Stimulated activated naive CD8-positive, alpha-beta T cell treated with anti-CD3 and anti-CD28 coated beads, Interleukin-15, Interleukin-2, amounts not matched to agents 100 U/mL and 50 U/mL, for 24 hours (primary cell): ENCODE measurements at regions not wholly inside any gene's neighbourhood (a gene's known extent, or its start where the extent isn't known, plus 50 kb on each side); places are given as distances from the start of the nearest gene placed in this dataset.
A peak's percentile ranks its signal among the peaks of the same experiment; 100 is the strongest.
"Not testable (repeated sequence)": the region's sequence is repeated elsewhere in the genome, so short reads cannot be mapped to it uniquely, and the experiment has no call there.

ENCODE experiments used
- ATAC-seq: fragments of 150-1000 bp; cut with Tn5 transposase; one replicate; pipeline ENCODE4 v1.10.0; 2021
- DNase-seq: peaks from one replicate; pipeline ENCODE4 v3.0.0; 2021

DNA sequence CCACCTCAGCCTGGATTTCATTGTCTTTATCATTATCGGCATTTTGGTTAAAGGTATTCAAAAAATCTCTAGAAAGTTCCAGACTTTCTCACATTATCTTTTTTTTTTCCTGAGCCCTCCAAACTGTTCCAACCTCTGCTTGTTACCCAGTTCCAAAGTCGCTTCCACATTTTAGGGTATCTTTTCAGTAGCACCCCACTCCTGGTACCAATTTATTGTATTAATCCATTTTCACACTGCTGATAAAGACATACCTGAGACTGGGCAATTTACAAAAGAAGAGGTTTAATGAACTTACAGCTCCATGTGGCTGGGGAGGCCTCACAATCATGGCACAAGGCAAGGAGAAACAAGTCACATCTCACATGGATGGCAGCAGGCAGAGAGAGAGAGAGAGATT, 145.5 kb upstream of the SSTR1 start:
- not testable (repeated sequence) for DNase-seq, ATAC-seq

DNA sequence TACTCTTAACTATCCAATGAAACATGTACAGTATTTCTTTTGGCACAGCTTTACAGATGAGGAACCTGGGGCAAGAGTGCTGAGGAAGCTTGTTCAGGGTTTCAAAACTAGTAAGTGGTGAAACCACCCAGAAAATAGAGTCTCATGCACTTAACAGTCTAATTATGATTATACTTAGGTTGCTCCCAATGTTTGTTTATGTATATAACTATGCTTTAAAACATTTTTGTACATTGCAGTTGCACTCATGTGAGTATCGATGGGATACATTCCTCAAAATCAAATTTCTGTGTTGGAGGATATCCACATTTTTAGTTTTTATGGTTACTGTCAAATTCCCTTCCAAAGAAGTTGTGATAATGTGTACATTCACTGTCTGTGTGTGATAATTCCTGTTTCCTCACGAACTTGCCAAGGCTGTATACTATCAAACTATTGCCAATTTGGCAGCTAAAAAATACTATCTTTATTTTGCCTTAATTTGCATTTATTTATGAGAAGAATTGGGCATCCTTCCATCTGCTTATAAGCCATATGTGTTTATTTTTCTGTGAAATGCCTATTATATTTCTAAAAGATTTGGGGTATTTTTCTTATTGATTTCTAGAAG, 143.9 kb upstream of the SSTR1 start:
- ATAC-seq (no peak), DNase-seq (no peak)

DNA sequence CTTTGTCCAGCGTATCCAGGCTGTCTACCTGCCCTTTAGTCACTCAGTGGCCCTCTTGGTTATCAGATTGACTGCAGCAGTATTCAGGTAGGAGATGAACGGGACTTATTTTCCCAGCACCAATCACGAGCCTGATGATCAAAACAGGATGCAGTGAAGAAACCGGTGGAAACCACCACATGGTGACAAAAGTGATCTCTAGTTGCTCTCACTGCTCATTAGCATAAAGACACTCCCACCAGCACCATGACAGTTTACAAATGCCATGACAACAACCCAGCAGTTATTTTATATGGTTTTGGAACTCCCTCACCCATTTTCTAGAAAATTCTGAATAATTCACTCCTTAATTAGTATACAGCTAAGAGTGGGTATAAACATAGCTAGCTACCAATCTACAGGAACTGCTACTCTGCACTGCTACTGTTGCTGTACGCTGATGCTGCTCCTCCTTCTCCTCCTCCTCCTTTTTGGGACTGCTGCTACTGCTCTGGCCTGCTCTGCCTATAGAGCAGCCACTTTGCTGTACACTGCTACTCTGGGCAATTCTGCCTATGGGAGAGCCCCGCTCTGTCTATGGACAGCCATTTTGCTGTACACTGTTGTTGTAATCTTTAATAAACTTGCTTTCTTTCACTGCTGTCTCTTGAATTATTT, 142.5 kb upstream of the SSTR1 start:
- ATAC-seq: peak; percentile 92
- DNase-seq: peak; percentile 20

DNA sequence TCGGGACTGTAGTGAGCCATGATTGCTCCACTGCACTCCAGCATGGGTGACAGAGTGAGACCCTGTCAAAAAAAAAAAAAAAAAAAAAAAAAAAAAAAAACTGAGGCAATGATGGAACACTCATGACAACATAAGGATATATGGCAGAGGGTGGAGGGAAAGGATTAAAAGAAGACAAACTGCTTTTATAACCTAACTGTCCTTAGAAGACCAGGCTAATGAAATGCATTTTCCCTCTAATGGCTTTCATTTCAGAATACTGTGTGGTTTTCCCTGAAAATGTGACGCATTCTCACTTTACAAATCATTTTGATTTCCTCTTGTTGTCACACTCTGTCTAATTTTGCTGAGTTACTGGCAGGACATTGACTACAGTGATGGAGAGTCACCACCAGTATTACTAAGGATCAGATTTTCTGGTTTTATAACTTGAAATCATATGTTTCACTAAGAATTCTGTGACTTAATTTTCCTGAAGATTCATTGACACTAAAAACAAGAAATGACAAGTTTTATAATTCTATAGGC, 137.6 kb upstream of the SSTR1 start:
- ATAC-seq: no peak
- DNase-seq: no peak

DNA sequence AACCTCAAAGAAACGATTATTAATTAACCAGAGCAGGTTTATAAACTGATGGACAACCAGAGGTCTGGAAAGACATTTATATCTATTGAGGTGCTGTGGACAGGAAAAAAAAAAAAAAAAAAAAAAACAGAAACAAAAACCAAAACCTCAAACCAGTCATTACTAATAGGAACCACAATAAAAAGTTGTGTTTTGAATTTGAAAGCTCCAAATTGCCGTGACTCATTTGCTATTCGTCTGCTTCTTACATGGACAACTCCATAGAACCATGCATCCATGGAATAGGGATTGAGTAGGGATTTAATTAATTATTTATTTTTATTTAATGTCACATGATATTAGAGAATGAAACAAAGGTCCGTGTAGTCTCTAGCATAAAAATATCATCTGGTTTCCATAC, 134.1 kb upstream of the SSTR1 start:
- DNase-seq (no peak), ATAC-seq (peak; percentile 24)

DNA sequence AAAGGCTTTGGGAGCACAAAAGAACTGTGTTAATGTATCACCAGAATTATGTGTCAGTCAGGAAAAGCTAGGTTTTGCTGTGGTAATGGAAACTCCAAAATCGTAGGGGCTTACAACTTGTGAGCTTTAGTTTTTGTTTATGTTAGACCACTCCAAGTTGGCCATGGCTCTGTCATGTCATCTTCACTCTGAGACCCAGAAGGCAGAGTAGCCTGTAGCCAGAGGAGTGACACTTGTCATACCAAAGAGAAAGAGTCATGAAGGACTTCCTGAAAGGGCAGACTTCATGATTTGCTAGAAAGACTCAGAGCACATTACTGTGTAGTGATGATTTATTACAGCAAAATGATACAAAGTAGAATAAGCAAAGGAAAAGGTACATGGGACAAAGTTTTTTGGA, 133.6 kb upstream of the SSTR1 start:
- peak; percentile 29 for ATAC-seq
- no peak for DNase-seq

DNA sequence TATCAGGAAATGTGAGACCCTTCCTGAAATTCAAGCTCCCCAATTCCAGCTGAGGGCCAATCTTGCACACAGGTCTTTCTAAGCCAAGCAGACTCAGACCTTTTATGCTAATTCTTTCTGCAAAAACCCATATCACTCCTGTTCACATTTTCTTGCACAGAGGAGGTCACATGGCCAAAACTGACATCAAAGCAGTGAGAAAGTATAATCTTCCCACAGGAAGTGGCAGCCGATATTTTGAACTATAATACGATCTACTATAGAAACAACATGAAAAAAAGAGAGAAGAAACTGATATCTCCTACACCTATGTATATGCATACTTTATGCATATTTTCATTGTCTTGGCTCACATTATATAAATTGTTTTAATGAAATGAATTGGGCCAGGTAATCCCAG, 132.9 kb upstream of the SSTR1 start:
- ATAC-seq (no peak), DNase-seq (no peak)

DNA sequence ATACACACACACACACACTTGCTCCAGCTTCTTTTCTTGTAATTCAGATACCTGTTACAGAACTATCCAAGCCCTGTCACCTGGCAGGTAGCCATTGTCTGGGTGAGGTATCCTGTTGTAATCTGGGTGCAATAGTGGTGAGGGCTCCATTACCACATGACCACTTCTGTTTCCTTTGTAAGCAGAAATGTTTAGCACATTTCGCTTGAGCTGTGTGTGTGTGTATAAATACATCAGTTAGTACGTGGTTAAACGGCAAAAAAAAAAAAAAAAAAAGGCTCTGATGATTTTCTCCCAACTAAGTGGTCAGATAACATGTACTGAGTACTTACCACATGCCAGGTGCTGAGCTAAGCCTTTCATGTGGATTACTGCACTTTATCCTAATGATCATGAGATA, 129.3 kb upstream of the SSTR1 start:
- ATAC-seq: no peak
- DNase-seq: no peak

DNA sequence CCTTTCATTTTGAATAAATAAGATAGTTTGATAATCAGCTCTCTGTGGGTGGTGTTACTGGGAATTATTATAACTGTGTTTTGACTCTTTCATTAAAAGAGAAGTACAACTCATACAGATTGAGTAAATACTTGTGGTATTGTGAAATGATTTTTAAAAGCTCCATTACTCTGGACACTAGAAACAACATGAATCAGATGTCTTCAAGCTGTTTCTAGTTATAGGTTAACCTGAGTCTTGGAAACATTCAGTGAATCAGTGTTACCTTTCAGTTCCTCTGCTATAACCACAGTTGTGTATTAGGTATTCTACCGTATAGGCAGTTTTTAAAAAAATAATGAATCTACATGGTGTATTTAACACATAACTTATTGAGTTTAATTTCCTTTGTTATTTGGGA, 128.4 kb upstream of the SSTR1 start:
- peak; percentile 73 for ATAC-seq

DNA sequence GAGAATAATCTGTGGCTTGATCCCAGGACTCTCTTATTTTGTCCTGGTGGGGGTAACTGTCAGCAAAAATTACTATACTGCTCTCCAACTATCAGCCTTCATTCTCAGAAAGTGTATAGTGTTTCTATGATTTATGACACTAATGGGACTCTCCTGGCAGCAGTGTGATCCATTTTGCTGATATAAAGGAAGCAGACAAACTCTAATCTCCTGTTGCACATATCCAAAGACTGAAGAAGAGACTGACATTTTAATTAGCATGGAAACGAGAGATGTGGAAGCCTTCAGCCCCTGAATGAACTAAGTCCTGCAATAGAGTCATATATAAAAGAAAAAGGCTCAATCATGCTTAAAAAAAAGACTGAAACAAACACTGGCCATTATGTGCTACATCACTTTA, 127.8 kb upstream of the SSTR1 start:
- ATAC-seq (no peak), DNase-seq (no peak)

More for the DNA sequence above, 128.4 kb upstream of the SSTR1 start:
- DNase-seq: no peak

DNA sequence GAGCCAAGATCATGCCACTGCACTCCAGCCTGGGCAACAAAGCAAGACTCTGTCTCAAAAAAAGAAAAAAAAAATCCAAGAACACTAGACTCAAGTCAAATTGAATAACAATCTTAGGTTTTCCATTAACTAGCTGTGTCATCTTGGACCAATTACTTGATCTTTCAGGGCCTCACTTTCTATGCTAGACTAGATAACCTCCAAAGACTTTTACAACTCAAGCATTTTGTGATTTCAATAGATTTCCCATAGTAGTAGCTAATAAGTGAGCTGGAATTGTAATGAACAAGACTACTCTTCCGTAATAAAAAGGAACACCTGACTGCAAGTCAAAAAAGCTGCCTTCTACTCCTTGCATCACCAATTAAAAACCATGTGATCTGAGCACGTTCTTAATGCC, 127.0 kb upstream of the SSTR1 start:
- ATAC-seq (no peak), DNase-seq (no peak)

DNA sequence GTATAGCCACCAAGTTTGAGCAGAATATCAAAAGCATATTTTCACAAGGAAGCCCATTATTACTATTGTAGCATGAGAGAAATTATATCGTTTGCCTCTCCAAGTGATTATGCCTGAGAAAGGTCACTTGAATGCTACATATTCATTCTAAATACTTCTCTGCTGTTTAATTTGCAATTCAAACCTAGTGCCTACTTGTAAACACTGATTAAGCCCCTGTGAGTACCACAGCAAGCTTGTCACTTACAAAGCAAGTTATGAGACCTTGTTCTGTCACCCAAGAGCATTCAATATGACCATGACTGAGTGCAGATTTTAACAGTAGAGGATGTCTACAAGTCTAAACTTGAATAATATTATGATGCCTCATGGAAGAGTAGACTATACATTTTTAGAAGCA, 124.7 kb upstream of the SSTR1 start:
- DNase-seq (no peak), ATAC-seq (no peak)

DNA sequence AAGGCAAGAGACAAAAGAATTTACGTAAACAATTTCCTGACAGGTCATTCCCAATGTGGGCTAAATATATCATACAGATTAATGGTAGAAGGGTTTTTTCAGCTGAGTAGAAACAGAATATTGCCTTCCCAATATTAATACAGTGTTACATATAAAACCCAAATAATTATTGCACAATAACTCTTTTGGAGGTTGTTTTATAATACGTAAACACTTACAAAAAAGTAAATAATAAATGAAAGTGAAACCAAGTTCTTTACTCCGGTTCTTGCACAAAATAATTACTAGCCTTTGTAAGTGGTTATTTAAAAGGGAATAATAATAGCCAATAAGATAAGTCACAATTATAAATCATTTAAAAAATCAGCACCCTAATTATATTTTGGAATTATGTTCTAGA, 118.6 kb upstream of the SSTR1 start:
- no peak for ATAC-seq
- no peak for DNase-seq

DNA sequence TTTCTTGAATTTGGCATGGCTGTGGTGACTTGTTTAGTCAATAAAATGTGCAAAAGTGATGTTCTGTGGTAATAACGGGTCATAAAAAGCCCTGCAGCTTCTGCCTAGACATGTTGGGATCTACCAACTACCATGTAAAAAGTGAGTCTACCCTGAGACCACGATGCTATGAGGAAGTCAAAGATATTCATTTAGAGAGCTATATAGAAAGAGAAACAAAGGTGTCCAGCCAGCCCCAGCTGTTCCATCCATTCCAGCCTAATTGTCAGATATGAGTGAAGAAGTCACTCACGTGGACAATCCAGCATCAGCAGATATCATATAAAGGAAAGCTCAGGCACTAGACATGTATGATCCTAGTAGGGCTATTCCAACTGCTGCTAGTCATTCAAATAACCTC, 117.2 kb upstream of the SSTR1 start:
- no peak for DNase-seq
- no peak for ATAC-seq

DNA sequence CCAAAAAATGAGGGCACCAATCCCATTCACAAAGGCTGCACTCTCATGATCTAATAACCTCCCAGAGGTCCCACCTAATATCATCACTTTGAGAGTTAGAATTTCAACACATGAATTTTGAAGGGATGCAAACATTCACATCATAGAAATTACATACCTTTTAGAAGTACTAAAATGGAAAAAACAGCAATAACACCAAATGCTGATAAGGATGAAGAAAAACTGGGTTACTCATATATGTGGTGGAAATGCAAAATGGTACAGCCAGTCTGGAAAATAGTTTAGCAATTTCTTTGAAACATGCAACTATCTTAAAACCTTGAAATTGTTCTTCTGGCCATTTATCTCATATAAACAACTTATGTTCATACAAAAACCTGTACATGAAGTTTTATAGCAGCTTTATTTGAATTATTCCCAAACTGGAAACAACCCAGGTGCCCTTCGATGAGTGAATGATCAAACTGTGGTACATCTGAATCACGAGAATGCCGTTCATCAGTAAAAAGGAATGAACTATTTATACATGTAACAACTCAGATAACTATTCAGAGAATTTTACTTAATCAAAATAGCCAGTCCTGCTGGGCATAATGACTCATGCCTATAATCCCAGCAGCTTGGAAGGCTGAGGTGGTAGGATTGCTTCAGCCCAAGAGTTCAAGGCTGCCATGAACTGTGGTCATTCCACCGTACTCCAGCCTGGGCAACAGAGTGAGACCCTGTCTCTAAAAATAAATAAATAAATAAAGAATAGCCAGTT, 109.4 kb upstream of the SSTR1 start:
- no peak for ATAC-seq
- no peak for DNase-seq

DNA sequence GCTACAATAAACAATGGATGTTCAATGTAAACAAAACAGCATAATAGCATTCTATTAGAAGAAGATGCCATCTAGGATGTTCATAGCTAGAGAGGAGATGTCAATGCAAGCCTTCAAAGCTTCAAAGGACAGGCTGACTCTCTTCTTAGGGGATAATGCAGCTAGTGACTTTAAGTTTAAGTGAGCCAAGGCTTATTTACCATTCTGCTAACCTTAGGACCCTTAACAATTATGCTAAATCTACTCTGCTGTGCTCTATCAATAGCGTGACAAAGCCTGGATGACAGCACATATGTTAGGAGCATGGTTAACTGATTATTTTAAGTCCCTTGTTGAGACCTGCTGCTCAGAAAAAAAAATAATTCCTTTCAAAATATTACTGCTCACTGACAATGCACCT, 106.0 kb upstream of the SSTR1 start:
- ATAC-seq (no peak), DNase-seq (no peak)

DNA sequence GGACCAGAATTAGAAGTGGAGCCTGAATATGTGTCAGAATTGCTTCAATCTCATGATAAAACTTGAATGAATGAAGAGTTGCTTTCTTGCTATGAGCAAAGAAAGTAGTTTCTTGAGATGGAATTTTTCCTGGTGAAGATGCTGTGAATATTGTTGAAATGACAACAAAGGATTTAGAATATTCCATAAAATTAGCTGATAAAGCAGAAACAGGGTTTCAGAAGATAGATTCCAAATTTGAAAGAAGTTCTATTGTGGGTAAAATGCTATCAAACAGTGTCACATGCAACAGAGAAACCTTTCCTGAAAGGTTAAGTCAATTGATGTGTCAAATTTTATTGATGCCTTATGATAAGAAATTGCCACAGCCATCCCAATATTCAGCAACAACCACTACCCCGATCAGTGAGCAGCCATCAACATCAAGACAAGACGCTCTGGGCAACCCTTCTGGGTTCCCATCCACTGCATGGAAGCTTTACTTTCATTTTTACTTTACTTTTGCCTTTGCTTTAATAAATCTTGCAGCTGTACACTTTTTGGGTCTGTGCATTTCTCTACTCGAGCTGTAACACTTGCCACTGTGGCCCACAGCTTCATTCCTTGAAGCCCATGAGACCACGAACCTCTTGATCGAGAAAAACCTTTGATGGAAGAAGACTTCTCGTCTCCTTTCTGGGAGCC, 104.0 kb upstream of the SSTR1 start:
- no peak for DNase-seq
- no peak for ATAC-seq

DNA sequence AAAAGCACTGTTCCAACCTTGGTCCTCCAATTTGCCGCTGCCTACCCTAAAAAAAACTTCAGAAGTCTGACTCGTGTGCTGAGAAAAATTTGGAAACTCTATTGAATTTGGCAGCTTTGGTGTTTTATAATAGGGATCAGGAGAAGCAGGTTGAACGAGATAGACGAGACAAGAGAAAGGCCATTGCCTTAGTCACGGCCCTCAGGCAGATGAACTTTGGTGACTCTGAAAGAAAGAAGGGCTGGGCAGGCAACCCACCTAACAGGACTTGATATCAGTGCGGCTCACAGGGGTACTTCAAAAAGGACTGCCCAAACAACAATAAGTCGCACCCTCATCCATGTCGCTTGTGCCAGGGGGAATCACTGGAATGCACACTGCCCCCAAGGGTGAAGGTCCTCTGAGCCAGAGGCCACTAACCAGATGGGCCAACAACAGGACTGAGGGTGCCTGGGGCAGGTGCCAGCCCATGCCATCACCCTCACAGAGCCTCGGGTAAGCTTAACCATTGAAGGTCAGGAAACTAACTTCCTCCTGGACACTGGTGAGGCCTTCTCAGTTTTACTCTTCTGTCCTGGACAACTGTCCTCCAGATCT, 102.5 kb upstream of the SSTR1 start:
- DNase-seq: no peak
- no peak for ATAC-seq

DNA sequence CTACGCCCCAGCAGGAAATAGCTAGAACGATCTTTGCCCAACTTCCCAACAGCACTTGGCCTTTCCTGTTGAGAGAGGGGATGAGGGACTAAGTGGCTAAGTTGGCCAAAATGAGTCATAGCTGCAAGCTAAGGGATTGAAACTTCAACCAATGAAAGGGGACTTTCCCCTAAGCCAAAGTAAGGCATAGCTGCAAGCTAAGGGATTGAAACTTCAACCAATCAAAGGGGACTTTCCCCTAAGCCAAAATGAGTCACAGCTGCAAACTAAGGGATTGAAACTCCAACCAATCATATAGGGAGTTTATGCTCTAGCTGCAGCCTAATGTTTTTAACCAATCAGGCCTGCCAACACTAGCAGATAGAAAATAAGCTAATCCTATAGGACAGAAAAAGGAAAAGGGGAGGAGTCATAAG, 100.5 kb upstream of the SSTR1 start:
- DNase-seq (no peak), ATAC-seq (peak; percentile 73)

DNA sequence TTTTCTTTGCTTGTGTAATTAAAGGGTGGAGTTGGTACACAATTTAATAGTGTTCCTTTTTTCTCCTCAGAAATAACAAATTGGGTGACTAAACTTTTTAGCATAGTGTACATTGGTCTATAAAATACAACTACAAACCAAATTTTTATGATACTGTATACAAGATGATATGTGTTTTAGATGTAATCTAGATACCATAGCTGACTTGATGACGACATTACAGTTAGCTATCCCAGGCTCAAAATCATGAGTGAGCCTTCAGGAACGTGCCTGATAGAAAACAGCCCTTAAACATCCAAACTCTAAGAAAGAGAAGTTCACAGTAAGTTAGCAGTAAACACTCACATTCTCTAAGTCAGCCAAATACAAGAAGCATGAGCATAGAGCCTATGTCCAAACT, 99.0 kb upstream of the SSTR1 start:
- DNase-seq: no peak

DNA sequence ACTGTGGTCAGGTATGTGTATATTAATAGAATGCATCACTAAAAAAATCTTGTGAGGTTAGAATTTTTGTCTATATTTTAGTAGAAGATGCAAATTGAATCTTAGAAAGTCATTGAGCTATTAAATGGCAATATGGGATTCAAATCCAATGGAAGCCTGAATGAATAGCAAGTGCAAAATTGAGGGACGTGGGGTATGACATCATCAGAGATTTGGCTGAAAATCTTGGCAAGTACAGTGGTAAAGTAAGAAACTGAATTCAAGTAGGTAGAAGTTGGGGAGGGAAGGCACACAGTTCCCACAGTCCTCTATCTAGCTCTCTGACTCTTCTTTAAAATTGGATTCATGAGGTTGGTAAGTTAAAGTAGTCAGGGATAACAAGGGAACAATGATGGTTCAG, 97.4 kb upstream of the SSTR1 start:
- DNase-seq: no peak
- ATAC-seq: no peak

More for the DNA sequence above, 99.0 kb upstream of the SSTR1 start:
- no peak for ATAC-seq

DNA sequence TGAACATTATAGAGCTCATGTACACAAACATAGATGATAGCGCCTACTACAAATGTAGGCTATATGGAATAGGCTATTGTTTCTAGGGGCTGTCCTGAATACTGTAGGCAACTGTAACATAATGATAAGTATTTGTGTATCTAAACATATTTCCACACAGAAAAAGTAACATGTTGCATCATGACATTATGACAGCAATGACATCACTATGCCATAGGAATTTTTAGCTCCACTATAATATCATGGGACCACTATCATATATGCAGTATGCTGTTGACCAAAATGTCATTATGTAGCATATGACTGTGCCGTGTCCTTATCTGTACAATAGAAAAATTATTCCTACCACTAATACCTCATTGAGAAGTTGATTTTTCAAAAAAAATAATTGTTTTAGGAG, 96.7 kb upstream of the SSTR1 start:
- DNase-seq (no peak), ATAC-seq (no peak)
